Caco-2 (cell line): ENCODE measurements at regions not wholly inside any gene's neighbourhood (a gene's known extent, or its start where the extent isn't known, plus 50 kb on each side); places are given as distances from the start of the nearest gene placed in this dataset.
"Not testable (repeated sequence)": the region's sequence is repeated elsewhere in the genome, so short reads cannot be mapped to it uniquely, and the experiment has no call there.

Experiments used
- BruUV-seq: library from RNA; stranded (reverse); fragments of 400-500 nt; replicated peaks from 2 replicates; lab custom pipeline; 2021; lab: Mats Ljungman, UMichigan
- CTCF ChIA-PET: fragments of 300-600 bp; sonication (Branson Sonifier 250); formaldehyde crosslinking; loops from one replicate; lab custom pipeline; 2022; ENCODE audit warnings: antibody characterized with exemption; lab: Charles Lee
- POLR2A ChIA-PET: fragments of 300-600 bp; sonication (Branson Sonifier 250); formaldehyde crosslinking; loops from one replicate; lab custom pipeline; 2022; ENCODE audit warnings: antibody characterized with exemption; lab: Charles Lee
- DNase-seq, 2 experiments: peaks; one replicate each; pipeline versions ENCODE4 v3.0.0 to v3.0.0-alpha.2; 2020 to 2022
- H3K27me3 ChIP-seq: replicated peaks from 2 replicates; pipeline ENCODE4 v1.6.0; 2011; ENCODE audit warnings: low read length; ENCODE audit not compliant: control insufficient read depth, insufficient read depth
- H3K36me3 ChIP-seq: 2 replicates; pipeline ENCODE4 v1.5.1; 2011; ENCODE audit warnings: low read length; ENCODE audit not compliant: control insufficient read depth, insufficient read depth
- H3K4me1 ChIP-seq: fragments of 250-450 bp; sonication (Bioruptor Pico); 2 replicates; pipeline ENCODE4 v1.5.1; 2020; ENCODE audit warnings: mild to moderate bottlenecking
- H3K4me3 ChIP-seq: 2 replicates; pipeline ENCODE4 v1.5.1; 2011; ENCODE audit warnings: low read depth, mild to moderate bottlenecking, control low read depth, low read length
- H3K9me3 ChIP-seq: fragments of 250-450 bp; sonication (Bioruptor Pico); 2 replicates; pipeline ENCODE4 v1.5.1; 2020; ENCODE audit warnings: mild to moderate bottlenecking, moderate library complexity
- H3K27ac Mint-ChIP-seq: one replicate; pipeline ENCODE4 v1.8.0; 2022; ENCODE audit warnings: mixed read lengths; ENCODE audit not compliant: unreplicated experiment
- H3K27me3 Mint-ChIP-seq: one replicate; pipeline ENCODE4 v1.8.0; 2022; ENCODE audit warnings: mixed read lengths; ENCODE audit not compliant: insufficient read depth, unreplicated experiment
- H3K36me3 Mint-ChIP-seq: one replicate; pipeline ENCODE4 v1.8.0; 2022; ENCODE audit warnings: mild to moderate bottlenecking, mixed read lengths; ENCODE audit not compliant: insufficient read depth, unreplicated experiment
- H3K4me1 Mint-ChIP-seq: one replicate; pipeline ENCODE4 v1.8.0; 2022; ENCODE audit warnings: low read depth, mixed read lengths; ENCODE audit not compliant: unreplicated experiment
- H3K4me3 Mint-ChIP-seq: one replicate; pipeline ENCODE4 v1.8.0; 2022; ENCODE audit warnings: mild to moderate bottlenecking, moderate library complexity, mixed read lengths; ENCODE audit not compliant: unreplicated experiment
- H3K9me3 Mint-ChIP-seq: one replicate; pipeline ENCODE4 v1.8.0; 2022; ENCODE audit warnings: mixed read lengths; ENCODE audit not compliant: unreplicated experiment
- CTCF ChIP-seq, 2 experiments: fragments of 200-600 bp in 1 of 2; IDR thresholded peaks; 1 replicate in 1 of 2; 2 replicates in 1 of 2; pipeline versions ENCODE4 v1.5.1 to v1.8.0; 2011 to 2022; ENCODE audit warnings: antibody characterized with exemption in 1 of 2, control low read depth in 1 of 2, inconsistent platforms in 1 of 2, low read depth in 1 of 2, low read length in 1 of 2, mild to moderate bottlenecking in 1 of 2, moderate library complexity in 1 of 2; ENCODE audit not compliant: insufficient read depth in 1 of 2, severe bottlenecking in 1 of 2, unreplicated experiment in 1 of 2
- intact Hi-C: fragments of 100-400 bp; cut with micrococcal nuclease; formaldehyde crosslinking; loops from one replicate; pipeline ENCODE4 v1.10.0; 2022; ENCODE audit not compliant: unreplicated experiment

GRCh38 chr2:181792906-181793305 is 98.6 kb upstream of the ITPRID2 start:
- H3K4me3 Mint-ChIP-seq: no peak overlapping the region
- peaks cover 8% of the 10 kb centered on the region for H3K4me1 Mint-ChIP-seq
- Histone ChIP-seq H3K9me3 (no peaks in the 10 kb centered on the region), H3K27me3 (no peaks in the 10 kb centered on the region), H3K4me1 (peaks cover 24% of the 10 kb centered on the region), H3K36me3 (no peaks in the 10 kb centered on the region), H3K4me3 (no peak overlapping the region)
- ChIA-PET CTCF (no interaction called here), POLR2A (no interaction called here)
- no TSS peak for BruUV-seq
- intact Hi-C loops: no loop called here
- no peaks in the 10 kb centered on the region for H3K27me3 Mint-ChIP-seq
- no peaks in the 10 kb centered on the region for H3K36me3 Mint-ChIP-seq
- DNase-seq: no peak
- no peak for TF ChIP-seq CTCF (IDR thresholded peaks at IDR 0.05; ENCODE audit: insufficient read depth in 1 of 2, low read depth in 1 of 2, low read length in 1 of 2, severe bottlenecking in 1 of 2, unreplicated experiment in 1 of 2)
- H3K9me3 Mint-ChIP-seq: peaks cover 10% of the 10 kb centered on the region
- no peak overlapping the region for H3K27ac Mint-ChIP-seq

- no TSS peak for BruUV-seq
- no peaks in the 10 kb centered on the region for H3K36me3 ChIP-seq
- no peak for TF ChIP-seq CTCF (IDR thresholded peaks at IDR 0.05; ENCODE audit: insufficient read depth in 1 of 2, low read depth in 1 of 2, low read length in 1 of 2, severe bottlenecking in 1 of 2, unreplicated experiment in 1 of 2)
- no peaks in the 10 kb centered on the region for H3K36me3 Mint-ChIP-seq
- CTCF ChIA-PET: no interaction called here
- H3K27ac Mint-ChIP-seq: no peak overlapping the region
- no peaks in the 10 kb centered on the region for H3K9me3 ChIP-seq
- peaks cover 27% of the 10 kb centered on the region for H3K9me3 Mint-ChIP-seq
- no peak overlapping the region for H3K4me3 ChIP-seq
- no peaks in the 10 kb centered on the region for H3K4me1 ChIP-seq
- no peak for DNase-seq
- no peaks in the 10 kb centered on the region for H3K27me3 Mint-ChIP-seq
- intact Hi-C loops: no loop called here
- H3K27me3 ChIP-seq: no peaks in the 10 kb centered on the region
- no peaks in the 10 kb centered on the region for H3K4me1 Mint-ChIP-seq
- no peak overlapping the region for H3K4me3 Mint-ChIP-seq
- POLR2A ChIA-PET: no interaction called here
Observed at GRCh38 chr2:181798022-181798421, 93.5 kb upstream of the ITPRID2 start.

GRCh38 chr2:181802300-181802699 is 89.2 kb upstream of the ITPRID2 start:
- H3K36me3 ChIP-seq, BruUV-seq, POLR2A ChIA-PET, H3K27me3 ChIP-seq, H3K4me1 Mint-ChIP-seq, H3K4me3 Mint-ChIP-seq, intact Hi-C loops, H3K27me3 Mint-ChIP-seq, H3K4me3 ChIP-seq, H3K27ac Mint-ChIP-seq, H3K4me1 ChIP-seq, H3K9me3 ChIP-seq, H3K36me3 Mint-ChIP-seq, DNase-seq, CTCF ChIA-PET: not testable (repeated sequence)
- H3K9me3 Mint-ChIP-seq: peaks cover 28% of the 10 kb centered on the region

- H3K9me3 Mint-ChIP-seq: peaks cover 28% of the 10 kb centered on the region
- BruUV-seq, H3K4me3 ChIP-seq, H3K4me3 Mint-ChIP-seq, H3K9me3 ChIP-seq, H3K27ac Mint-ChIP-seq, H3K27me3 Mint-ChIP-seq, H3K4me1 Mint-ChIP-seq, intact Hi-C loops, H3K36me3 Mint-ChIP-seq, H3K27me3 ChIP-seq, CTCF ChIA-PET, POLR2A ChIA-PET, DNase-seq, H3K4me1 ChIP-seq, H3K36me3 ChIP-seq: not testable (repeated sequence)
Observed at GRCh38 chr2:181803903-181804799, 87.4 kb upstream of the ITPRID2 start.
